Calu3 (cell line): ENCODE measurements at regions not wholly inside any gene's neighbourhood (a gene's known extent, or its start where the extent isn't known, plus 50 kb on each side); places are given as distances from the start of the nearest gene placed in this dataset.

Source experiments
- BruUV-seq: library from RNA; stranded (reverse); fragments of 400-500 nt; replicated peaks from 2 replicates; lab custom pipeline; 2021; lab: Mats Ljungman, UMichigan
- CTCF ChIA-PET: fragments of 300-600 bp; sonication (Branson Sonifier 250); formaldehyde crosslinking; loops from one replicate; lab custom pipeline; 2022; ENCODE audit warnings: antibody characterized with exemption; lab: Charles Lee
- DNase-seq: peaks from one replicate; pipeline ENCODE4 v3.0.0; 2022
- H3K27ac Mint-ChIP-seq: one replicate; pipeline ENCODE4 v1.8.0; 2022; ENCODE audit warnings: mixed read lengths; ENCODE audit not compliant: unreplicated experiment
- H3K27me3 Mint-ChIP-seq: one replicate; pipeline ENCODE4 v1.8.0; 2022; ENCODE audit warnings: mixed read lengths; ENCODE audit not compliant: unreplicated experiment
- H3K36me3 Mint-ChIP-seq: one replicate; pipeline ENCODE4 v1.8.0; 2022; ENCODE audit warnings: mild to moderate bottlenecking, moderate library complexity, mixed read lengths; ENCODE audit not compliant: insufficient read depth, unreplicated experiment
- H3K4me1 Mint-ChIP-seq: one replicate; pipeline ENCODE4 v1.8.0; 2022; ENCODE audit warnings: mild to moderate bottlenecking, low read depth, mixed read lengths; ENCODE audit not compliant: unreplicated experiment
- H3K4me3 Mint-ChIP-seq: one replicate; pipeline ENCODE4 v1.8.0; 2022; ENCODE audit warnings: mild to moderate bottlenecking, low read depth, moderate library complexity, mixed read lengths; ENCODE audit not compliant: unreplicated experiment
- H3K9me3 Mint-ChIP-seq: one replicate; pipeline ENCODE4 v1.8.0; 2022; ENCODE audit warnings: low read depth, mixed read lengths; ENCODE audit not compliant: unreplicated experiment
- CTCF ChIP-seq: fragments of 200-600 bp; IDR thresholded peaks from one replicate; pipeline ENCODE4 v1.8.0; 2022; ENCODE audit warnings: antibody characterized with exemption; ENCODE audit not compliant: unreplicated experiment
- intact Hi-C: fragments of 100-400 bp; cut with micrococcal nuclease; formaldehyde crosslinking; loops from one replicate; pipeline ENCODE4 v1.10.0; 2022; ENCODE audit not compliant: unreplicated experiment

- no peak for TF ChIP-seq CTCF
- Mint-ChIP-seq H3K27ac (no peak overlapping the region), H3K4me3 (no peak overlapping the region), H3K36me3 (no peaks in the 10 kb centered on the region), H3K4me1 (no peaks in the 10 kb centered on the region), H3K27me3 (peaks cover 11% of the 10 kb centered on the region), H3K9me3 (peaks cover 7% of the 10 kb centered on the region)
- DNase-seq = no peak
- CTCF ChIA-PET = no interaction called here
- intact Hi-C loops = no loop called here
- no TSS peak for BruUV-seq
These were observed 88.0 kb upstream of the ELMO1 start for GRCh38 chr7:37536706-37537105.

- TF ChIP-seq CTCF = no peak
- Mint-ChIP-seq H3K4me3 (no peak overlapping the region), H3K4me1 (no peaks in the 10 kb centered on the region), H3K9me3 (peaks cover 9% of the 10 kb centered on the region), H3K36me3 (no peaks in the 10 kb centered on the region), H3K27ac (no peak overlapping the region), H3K27me3 (peaks cover 12% of the 10 kb centered on the region)
- no TSS peak for BruUV-seq
- no peak for DNase-seq
- intact Hi-C loops = no loop called here
- CTCF ChIA-PET = no interaction called here
These were observed 88.8 kb upstream of the ELMO1 start for GRCh38 chr7:37537439-37537838.

- BruUV-seq = no TSS peak
- H3K4me1 Mint-ChIP-seq = no peaks in the 10 kb centered on the region
- H3K4me3 Mint-ChIP-seq = no peak overlapping the region
- H3K36me3 Mint-ChIP-seq = no peaks in the 10 kb centered on the region
- no peak for DNase-seq
- no peak for TF ChIP-seq CTCF
- no peak overlapping the region for H3K27ac Mint-ChIP-seq
- CTCF ChIA-PET = no interaction called here
- H3K27me3 Mint-ChIP-seq = peaks cover 13% of the 10 kb centered on the region
- peaks cover 11% of the 10 kb centered on the region for H3K9me3 Mint-ChIP-seq
- intact Hi-C loops = no loop called here
These were observed 90.3 kb upstream of the ELMO1 start for GRCh38 chr7:37538945-37539344.

GRCh38 chr7:37540917-37541316 is 92.3 kb upstream of the ELMO1 start:
- no peak for DNase-seq
- TF ChIP-seq CTCF = no peak
- BruUV-seq = no TSS peak
- H3K27me3 Mint-ChIP-seq = peaks cover 13% of the 10 kb centered on the region
- intact Hi-C loops = no loop called here
- CTCF ChIA-PET = no interaction called here
- H3K9me3 Mint-ChIP-seq = peaks cover 8% of the 10 kb centered on the region
- H3K4me1 Mint-ChIP-seq = no peaks in the 10 kb centered on the region
- H3K4me3 Mint-ChIP-seq = no peak overlapping the region
- no peaks in the 10 kb centered on the region for H3K36me3 Mint-ChIP-seq
- H3K27ac Mint-ChIP-seq = no peak overlapping the region
